GM12872 (cell line): ENCODE measurements at regions not wholly inside any gene's neighbourhood (a gene's known extent, or its start where the extent isn't known, plus 50 kb on each side); places are given as distances from the start of the nearest gene placed in this dataset.

Source experiments
- TF ChIP-seq, protein P1 (sequence below): IDR thresholded peaks from 3 replicates; pipeline ENCODE4 v1.5.1; 2011; ENCODE audit warnings: low read depth, mild to moderate bottlenecking, low read length, moderate library complexity; ENCODE audit not compliant: insufficient read depth

DNA sequence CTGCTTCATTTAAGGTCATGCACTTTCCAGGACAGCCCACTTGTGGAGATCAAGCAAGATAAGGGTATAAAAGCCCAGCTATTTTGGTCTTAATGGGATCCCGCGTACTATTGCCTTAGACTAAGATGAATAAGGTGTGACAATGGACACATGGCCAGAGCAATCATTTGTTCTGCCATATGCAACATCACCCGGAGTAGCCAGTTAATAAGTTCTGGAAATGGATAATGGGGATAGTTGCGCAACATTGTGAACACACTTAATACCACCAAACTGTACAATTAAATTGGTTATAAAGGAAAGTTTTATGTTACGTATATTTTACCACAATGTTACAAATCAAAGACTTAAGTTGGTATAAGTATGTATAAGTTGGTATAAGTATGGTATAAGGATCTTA is 674.5 kb downstream of the HDGFL1 start:
- TF ChIP-seq, protein P1, sequence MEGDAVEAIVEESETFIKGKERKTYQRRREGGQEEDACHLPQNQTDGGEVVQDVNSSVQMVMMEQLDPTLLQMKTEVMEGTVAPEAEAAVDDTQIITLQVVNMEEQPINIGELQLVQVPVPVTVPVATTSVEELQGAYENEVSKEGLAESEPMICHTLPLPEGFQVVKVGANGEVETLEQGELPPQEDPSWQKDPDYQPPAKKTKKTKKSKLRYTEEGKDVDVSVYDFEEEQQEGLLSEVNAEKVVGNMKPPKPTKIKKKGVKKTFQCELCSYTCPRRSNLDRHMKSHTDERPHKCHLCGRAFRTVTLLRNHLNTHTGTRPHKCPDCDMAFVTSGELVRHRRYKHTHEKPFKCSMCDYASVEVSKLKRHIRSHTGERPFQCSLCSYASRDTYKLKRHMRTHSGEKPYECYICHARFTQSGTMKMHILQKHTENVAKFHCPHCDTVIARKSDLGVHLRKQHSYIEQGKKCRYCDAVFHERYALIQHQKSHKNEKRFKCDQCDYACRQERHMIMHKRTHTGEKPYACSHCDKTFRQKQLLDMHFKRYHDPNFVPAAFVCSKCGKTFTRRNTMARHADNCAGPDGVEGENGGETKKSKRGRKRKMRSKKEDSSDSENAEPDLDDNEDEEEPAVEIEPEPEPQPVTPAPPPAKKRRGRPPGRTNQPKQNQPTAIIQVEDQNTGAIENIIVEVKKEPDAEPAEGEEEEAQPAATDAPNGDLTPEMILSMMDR = no peak

DNA sequence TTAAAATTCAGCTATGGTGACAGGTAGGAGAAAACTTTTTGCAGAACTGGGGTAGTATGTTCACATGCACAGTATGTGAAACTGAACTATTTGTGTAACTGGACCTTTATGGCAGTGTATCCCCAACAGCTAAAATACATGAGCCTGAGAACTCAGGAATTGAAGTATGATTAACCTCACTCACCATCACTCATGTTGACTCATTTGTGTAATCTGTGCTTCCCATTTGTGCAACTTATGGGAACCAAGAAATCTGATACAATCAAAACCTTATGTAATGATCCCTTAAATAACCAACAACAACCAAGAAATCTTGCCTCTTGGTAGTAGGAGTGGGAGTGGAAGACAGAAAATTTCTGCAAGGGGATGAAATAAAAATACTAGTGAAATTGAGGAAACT is 674.9 kb downstream of the HDGFL1 start:
- TF ChIP-seq, protein P1 = no peak

DNA sequence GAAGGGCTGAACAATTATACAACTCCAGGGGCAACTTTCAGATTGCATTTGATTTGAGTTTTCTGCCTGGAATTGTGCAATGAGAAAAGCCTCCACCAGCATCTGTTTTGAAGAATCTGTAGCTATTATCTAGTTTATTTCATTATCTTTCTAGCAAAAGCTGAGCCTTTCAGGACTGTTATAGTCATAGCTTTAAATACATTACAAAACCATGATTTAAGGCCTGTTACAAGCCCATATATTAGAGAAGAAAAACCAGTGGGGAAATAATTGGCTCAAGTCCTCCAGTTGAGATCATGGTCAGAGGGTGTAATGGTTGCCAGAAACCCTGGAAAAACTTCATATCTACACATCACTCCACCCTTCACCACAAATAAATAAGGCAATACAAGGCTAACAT is 676.2 kb downstream of the HDGFL1 start:
- TF ChIP-seq, protein P1 = no peak

DNA sequence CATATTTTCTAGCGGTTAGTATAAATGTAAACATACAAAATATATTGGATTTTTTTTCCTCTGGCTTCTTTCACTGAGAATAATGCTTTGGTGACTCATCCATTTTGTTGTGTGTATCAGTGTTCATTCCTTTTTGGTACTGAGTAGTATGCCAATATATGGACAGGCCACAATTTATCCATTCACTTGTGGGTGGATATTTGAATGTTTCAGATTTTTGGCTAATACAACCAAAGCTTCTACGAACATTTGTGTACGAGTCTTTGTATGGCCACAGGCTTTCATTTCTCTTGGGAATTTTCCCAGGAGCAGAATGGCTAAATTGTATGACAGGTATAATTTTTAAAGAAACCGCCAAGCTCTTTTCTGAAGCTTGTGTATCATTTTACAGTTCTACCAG is 677.5 kb downstream of the HDGFL1 start:
- TF ChIP-seq, protein P1 = no peak

DNA sequence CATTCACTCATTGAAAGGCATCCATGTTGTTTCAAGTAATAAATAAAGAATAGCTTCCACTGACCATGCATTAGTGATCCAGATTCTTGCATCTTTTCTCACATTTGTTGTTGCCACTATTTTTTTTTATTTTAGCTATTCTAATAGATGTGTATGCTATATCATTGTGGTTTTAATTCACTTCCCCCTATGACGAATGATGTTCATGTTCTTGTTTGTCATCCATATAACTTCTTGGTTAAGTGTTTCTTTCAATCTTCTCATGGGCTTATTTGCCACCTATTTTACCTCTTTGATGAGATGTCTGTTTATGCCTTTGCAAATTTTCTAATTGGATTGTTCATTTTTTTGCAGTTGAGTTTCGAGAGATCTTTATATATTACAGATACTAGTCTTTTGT is 681.2 kb downstream of the HDGFL1 start:
- TF ChIP-seq, protein P1 = no peak

DNA sequence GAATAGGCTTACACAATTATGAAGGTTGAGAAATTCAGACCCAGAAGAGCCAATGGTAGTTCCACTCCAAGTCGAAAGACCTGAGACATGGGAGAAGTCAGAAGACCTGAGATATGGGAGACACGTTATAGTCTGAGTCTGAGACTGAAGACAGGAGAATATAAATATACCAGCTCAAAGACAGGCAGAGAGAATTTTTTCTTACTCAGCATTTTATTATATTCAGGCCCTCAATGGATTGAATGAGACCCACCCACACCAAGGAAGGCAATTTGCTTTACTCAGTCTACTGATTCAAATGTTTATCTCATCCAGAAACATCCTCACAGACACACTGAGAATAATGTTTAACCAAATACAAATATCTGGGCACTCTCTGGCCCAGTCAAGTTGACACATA is 693.5 kb downstream of the HDGFL1 start:
- TF ChIP-seq, protein P1 = no peak

DNA sequence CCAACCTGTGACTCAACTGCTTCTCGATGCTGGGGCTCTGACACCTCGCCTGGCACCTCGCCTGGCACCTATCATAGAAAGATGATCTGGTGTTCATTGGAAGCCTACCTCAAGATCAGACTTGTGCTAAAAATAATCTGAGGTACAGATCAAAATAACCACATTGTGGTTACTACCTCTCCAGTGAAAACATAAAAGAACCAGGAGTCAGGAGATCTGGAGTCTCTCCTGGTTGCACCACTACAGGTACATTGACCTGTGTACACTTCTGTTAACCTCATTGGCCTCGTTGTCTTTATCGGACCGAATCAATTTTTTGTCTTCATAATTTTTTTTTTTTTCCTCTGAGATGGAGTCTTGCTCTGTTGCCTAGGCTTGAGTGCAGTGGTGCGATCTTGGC is 695.9 kb downstream of the HDGFL1 start:
- TF ChIP-seq, protein P1 = no peak

DNA sequence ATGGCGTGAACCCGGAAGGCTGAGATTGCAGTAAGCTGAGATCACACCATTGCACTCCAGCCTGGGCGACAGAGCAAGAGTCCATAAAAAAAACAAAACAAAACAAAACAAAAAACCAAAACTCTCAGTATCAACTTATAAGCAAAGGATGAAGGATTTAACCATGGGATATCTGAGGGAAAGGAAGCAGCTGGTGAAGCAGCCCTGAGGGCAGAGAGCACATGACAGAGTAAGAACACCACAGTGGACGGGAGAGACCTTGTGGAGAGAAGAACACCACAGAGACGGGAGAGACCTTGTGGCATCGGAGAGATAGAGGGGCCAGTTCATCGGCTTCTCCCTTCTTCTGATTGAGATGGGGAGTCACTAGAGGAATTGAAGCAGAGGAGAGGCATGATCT is 697.2 kb downstream of the HDGFL1 start:
- TF ChIP-seq, protein P1 = no peak
